K562 (cell line): ENCODE measurements at regions not wholly inside any gene's neighbourhood (a gene's known extent, or its start where the extent isn't known, plus 50 kb on each side); places are given as distances from the start of the nearest gene placed in this dataset.
A peak's percentile ranks its signal among the peaks of the same experiment; 100 is the strongest.

ENCODE experiments used
- CBFB ChIP-seq: sonication (generic); formaldehyde crosslinking; IDR thresholded peaks from 2 replicates; pipeline ENCODE4 v1.4.0; 2020; ENCODE audit warnings: mild to moderate bottlenecking, missing genetic modification reagents
- CHAMP1 ChIP-seq: fragments of 450-650 bp; IDR thresholded peaks from 2 replicates; pipeline ENCODE4 v1.6.1; 2016; ENCODE audit warnings: mild to moderate bottlenecking
- EP400 ChIP-seq: fragments of 450-650 bp; IDR thresholded peaks from 2 replicates; pipeline ENCODE4 v1.6.1; 2017; ENCODE audit warnings: antibody characterized with exemption, mild to moderate bottlenecking, moderate library complexity
- HLTF ChIP-seq: fragments of 450-650 bp; IDR thresholded peaks from 2 replicates; pipeline ENCODE4 v1.6.1; 2016
- ID3 ChIP-seq, 2 experiments: fragments of 250-450 bp in 1 of 2; fragments of 450-650 bp in 1 of 2; sonication (Bioruptor Pico) in 1 of 2; IDR thresholded peaks; 2 replicates each; pipeline versions ENCODE4 v1.6.1 to v1.8.0; 2016 to 2021; ENCODE audit warnings: mild to moderate bottlenecking in 2 of 2, moderate library complexity in 2 of 2, missing compliant biosample characterization in 1 of 2, missing genetic modification characterization in 1 of 2
- KDM5B ChIP-seq: fragments of 200-600 bp; sonication (generic); IDR thresholded peaks from 2 replicates; pipeline ENCODE4 v1.6.1; 2012; ENCODE audit warnings: low read depth, mild to moderate bottlenecking, moderate library complexity, low read length, control low read depth, inconsistent platforms; ENCODE audit not compliant: insufficient replicate concordance
- L3MBTL2 ChIP-seq: fragments of 450-650 bp; IDR thresholded peaks from 2 replicates; pipeline ENCODE4 v1.6.1; 2016; ENCODE audit warnings: mild to moderate bottlenecking, moderate library complexity
- MAZ ChIP-seq, 2 experiments: fragments of 450-650 bp in 1 of 2; sonication (generic) in 1 of 2; formaldehyde crosslinking; IDR thresholded peaks in 1 of 2; conservative IDR thresholded peaks in 1 of 2; 2 replicates each; pipeline versions ENCODE4 v1.4.0 to v1.5.0; 2020; ENCODE audit warnings: mild to moderate bottlenecking in 1 of 2, missing genetic modification reagents in 1 of 2
- MECOM ChIP-seq: fragments of 250-450 bp; sonication (Bioruptor Pico); IDR thresholded peaks from 2 replicates; pipeline ENCODE4 v1.8.0; 2022; ENCODE audit warnings: inconsistent platforms
- POLR2B ChIP-seq: fragments of 450-650 bp; IDR thresholded peaks from 2 replicates; pipeline ENCODE4 v1.6.1; 2018; ENCODE audit warnings: low read depth; ENCODE audit not compliant: partially characterized antibody
- SAFB2 ChIP-seq: fragments of 200-400 bp; formaldehyde crosslinking; IDR thresholded peaks from 2 replicates; pipeline ENCODE4 v1.6.1; 2018; ENCODE audit warnings: borderline replicate concordance, low read length, low read depth, moderate library complexity; ENCODE audit not compliant: severe bottlenecking
- THAP12 ChIP-seq: fragments of 250-450 bp; sonication (Bioruptor Pico); IDR thresholded peaks from 2 replicates; pipeline ENCODE4 v1.9.0; 2021; ENCODE audit warnings: mild to moderate bottlenecking, inconsistent platforms
- ZC3H8 ChIP-seq: fragments of 450-650 bp; IDR thresholded peaks from 2 replicates; pipeline ENCODE4 v1.6.1; 2017
- ZFX ChIP-seq: sonication (generic); formaldehyde crosslinking; IDR thresholded peaks from 2 replicates; pipeline ENCODE4 v1.8.0; 2022; ENCODE audit warnings: mild to moderate bottlenecking, missing genetic modification reagents, moderate library complexity
- TF ChIP-seq, protein P1 (sequence below): sonication (generic); formaldehyde crosslinking; IDR thresholded peaks from 2 replicates; pipeline ENCODE4 v1.4.0; 2020; ENCODE audit warnings: mild to moderate bottlenecking, missing genetic modification reagents
- TF ChIP-seq, protein P2 (sequence below): sonication (generic); formaldehyde crosslinking; IDR thresholded peaks from 2 replicates; pipeline ENCODE4 v1.8.0; 2022; ENCODE audit warnings: missing genetic modification reagents, mild to moderate bottlenecking, borderline replicate concordance

GRCh38 chr1:3975903-3976630, 76.0 kb upstream of the C1orf174 start (continued):
- TF ChIP-seq, protein P1, sequence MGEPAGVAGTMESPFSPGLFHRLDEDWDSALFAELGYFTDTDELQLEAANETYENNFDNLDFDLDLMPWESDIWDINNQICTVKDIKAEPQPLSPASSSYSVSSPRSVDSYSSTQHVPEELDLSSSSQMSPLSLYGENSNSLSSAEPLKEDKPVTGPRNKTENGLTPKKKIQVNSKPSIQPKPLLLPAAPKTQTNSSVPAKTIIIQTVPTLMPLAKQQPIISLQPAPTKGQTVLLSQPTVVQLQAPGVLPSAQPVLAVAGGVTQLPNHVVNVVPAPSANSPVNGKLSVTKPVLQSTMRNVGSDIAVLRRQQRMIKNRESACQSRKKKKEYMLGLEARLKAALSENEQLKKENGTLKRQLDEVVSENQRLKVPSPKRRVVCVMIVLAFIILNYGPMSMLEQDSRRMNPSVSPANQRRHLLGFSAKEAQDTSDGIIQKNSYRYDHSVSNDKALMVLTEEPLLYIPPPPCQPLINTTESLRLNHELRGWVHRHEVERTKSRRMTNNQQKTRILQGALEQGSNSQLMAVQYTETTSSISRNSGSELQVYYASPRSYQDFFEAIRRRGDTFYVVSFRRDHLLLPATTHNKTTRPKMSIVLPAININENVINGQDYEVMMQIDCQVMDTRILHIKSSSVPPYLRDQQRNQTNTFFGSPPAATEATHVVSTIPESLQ = 0 out of 2 replicates have a peak, but pooled peaks have one; percentile 14
- peak; percentile 89 for TF ChIP-seq KDM5B
- TF ChIP-seq L3MBTL2 = peak; percentile 58; the same call in 1 of the 2 replicates
- TF ChIP-seq HLTF = no peak
- peak; percentile 47 for TF ChIP-seq EP400
- TF ChIP-seq SAFB2 = no peak
- TF ChIP-seq MAZ (CRISPR knock-in tag; conservative IDR thresholded peaks at IDR 0.05 in 1 of 2, IDR thresholded peaks at IDR 0.05 in 1 of 2) = no peak
- TF ChIP-seq THAP12 = no peak
- no peak for TF ChIP-seq ID3 (CRISPR knock-in tag; IDR thresholded peaks at IDR 0.05)
- TF ChIP-seq ID3 (tag; IDR thresholded peaks at IDR 0.05) = peak; percentile 57
- 0 out of 2 replicates have a peak, but pooled peaks have one; percentile 27 for TF ChIP-seq CBFB (CRISPR knock-in tag)
- peak; percentile 51; the same call in 1 of the 2 replicates for TF ChIP-seq ZFX (CRISPR knock-in tag)
- peak; percentile 45 for TF ChIP-seq POLR2B
- TF ChIP-seq CHAMP1 = peak; percentile 64; the same call in 1 of the 2 replicates
- TF ChIP-seq, protein P2, sequence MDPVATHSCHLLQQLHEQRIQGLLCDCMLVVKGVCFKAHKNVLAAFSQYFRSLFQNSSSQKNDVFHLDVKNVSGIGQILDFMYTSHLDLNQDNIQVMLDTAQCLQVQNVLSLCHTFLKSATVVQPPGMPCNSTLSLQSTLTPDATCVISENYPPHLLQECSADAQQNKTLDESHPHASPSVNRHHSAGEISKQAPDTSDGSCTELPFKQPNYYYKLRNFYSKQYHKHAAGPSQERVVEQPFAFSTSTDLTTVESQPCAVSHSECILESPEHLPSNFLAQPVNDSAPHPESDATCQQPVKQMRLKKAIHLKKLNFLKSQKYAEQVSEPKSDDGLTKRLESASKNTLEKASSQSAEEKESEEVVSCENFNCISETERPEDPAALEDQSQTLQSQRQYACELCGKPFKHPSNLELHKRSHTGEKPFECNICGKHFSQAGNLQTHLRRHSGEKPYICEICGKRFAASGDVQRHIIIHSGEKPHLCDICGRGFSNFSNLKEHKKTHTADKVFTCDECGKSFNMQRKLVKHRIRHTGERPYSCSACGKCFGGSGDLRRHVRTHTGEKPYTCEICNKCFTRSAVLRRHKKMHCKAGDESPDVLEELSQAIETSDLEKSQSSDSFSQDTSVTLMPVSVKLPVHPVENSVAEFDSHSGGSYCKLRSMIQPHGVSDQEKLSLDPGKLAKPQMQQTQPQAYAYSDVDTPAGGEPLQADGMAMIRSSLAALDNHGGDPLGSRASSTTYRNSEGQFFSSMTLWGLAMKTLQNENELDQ (CRISPR knock-in tag) = no peak
- TF ChIP-seq ZC3H8 = no peak
- TF ChIP-seq MECOM = no peak
